Naive thymus-derived CD8-positive, alpha-beta T cell (primary cell): ENCODE measurements at regions not wholly inside any gene's neighbourhood (a gene's known extent, or its start where the extent isn't known, plus 50 kb on each side); places are given as distances from the start of the nearest gene placed in this dataset.

ENCODE experiments used
- ATAC-seq, 2 donors: fragments of 150-1000 bp; cut with Tn5 transposase in 1 of 2; sonication (Bioruptor Pico), chemical (Tn5 transposase) in 1 of 2; 1 replicate in 1 of 2; 2 replicates in 1 of 2; pipeline ENCODE4 v1.10.0; 2021; ENCODE audit warnings: mild to moderate bottlenecking in 2 of 2, moderate library complexity in 2 of 2
- POLR2A ChIA-PET: fragments of 350-600 bp; sonication (Branson Sonifier 250); formaldehyde crosslinking; loops from one replicate; lab custom pipeline; 2021; ENCODE audit warnings: antibody characterized with exemption; lab: Charles Lee
- DNase-seq, 10 donors: peaks; one replicate each; pipeline versions ENCODE4 v3.0.0 to v3.0.0-alpha.2; 2020 to 2022
- H3K27ac Mint-ChIP-seq, 10 donors: one replicate each; pipeline ENCODE4 v1.8.0; 2020 to 2022; ENCODE audit warnings: mild to moderate bottlenecking in 10 of 10, mixed read lengths in 10 of 10, moderate library complexity in 4 of 10, inconsistent platforms in 1 of 10
- H3K27me3 Mint-ChIP-seq, 5 donors: one replicate each; pipeline ENCODE4 v1.8.0; 2021 to 2022; ENCODE audit warnings: mixed read lengths in 5 of 5
- H3K36me3 Mint-ChIP-seq, 3 donors: one replicate each; pipeline ENCODE4 v1.8.0; 2020 to 2022; ENCODE audit warnings: mixed read lengths in 3 of 3, mild to moderate bottlenecking in 2 of 3, inconsistent platforms in 1 of 3
- H3K4me1 Mint-ChIP-seq, 4 donors: one replicate each; pipeline ENCODE4 v1.8.0; 2021 to 2022; ENCODE audit warnings: mixed read lengths in 4 of 4
- H3K4me3 Mint-ChIP-seq, 10 donors: one replicate each; pipeline ENCODE4 v1.8.0; 2020 to 2022; ENCODE audit warnings: mild to moderate bottlenecking in 10 of 10, mixed read lengths in 10 of 10, moderate library complexity in 6 of 10, inconsistent platforms in 1 of 10
- H3K9me3 Mint-ChIP-seq, 9 donors: one replicate each; pipeline ENCODE4 v1.8.0; 2020 to 2022; ENCODE audit warnings: mixed read lengths in 9 of 9, mild to moderate bottlenecking in 3 of 9, inconsistent platforms in 1 of 9, moderate library complexity in 1 of 9

DNA sequence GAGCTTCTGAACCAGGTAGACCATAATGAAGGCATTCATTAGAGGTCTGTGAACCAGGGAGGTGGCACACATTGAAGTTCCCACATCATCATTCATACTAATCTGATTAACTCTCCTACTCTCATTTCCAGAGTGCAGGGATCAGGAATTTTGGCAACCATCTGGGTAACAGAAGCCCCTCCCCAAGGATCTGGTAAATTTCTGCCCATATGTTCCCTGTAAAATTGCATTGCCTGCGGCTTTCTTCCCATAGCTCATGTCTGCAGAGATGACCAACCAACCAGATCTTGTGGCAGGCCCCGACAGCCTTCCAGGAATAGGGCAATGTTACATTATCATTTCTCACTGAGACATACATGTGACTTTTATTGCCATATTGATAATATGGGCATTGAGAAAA, 111.4 kb upstream of the CHL1 start:
- POLR2A ChIA-PET = no interaction called here
- Mint-ChIP-seq H3K27ac (no peak overlapping the region), H3K4me1 (no peaks in the 10 kb centered on the region), H3K9me3 (peaks cover 0 to 8% (median 0%) of the 10 kb centered on the region in 9 donors), H3K36me3 (peaks cover 0 to 4% (median 0%) of the 10 kb centered on the region in 3 donors), H3K4me3 (no peak overlapping the region), H3K27me3 (peaks cover 6 to 16% (median 11%) of the 10 kb centered on the region in 5 donors)
- DNase-seq = no peak
- ATAC-seq = no peak

DNA sequence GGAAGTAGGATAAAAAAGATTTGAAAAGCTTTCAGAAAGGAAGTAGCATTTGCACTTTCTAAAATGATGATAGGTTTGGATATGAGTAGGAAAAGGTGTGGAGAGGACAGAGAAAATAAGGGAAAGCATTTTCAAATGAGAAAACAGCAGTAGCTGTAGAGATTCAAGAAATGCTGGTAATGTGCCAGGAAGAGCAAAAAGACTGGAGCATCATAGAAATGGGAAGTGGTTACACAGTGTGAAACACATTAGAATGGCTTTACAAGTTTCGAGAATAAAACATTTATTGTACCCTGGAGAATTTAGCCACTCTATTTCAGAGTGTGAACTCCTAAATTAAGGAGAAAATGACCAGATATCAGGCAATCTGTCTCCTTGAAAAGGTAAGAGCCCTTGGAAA, 108.3 kb upstream of the CHL1 start:
- Mint-ChIP-seq H3K36me3 (no peaks in the 10 kb centered on the region), H3K27me3 (peaks cover 6 to 9% (median 9%) of the 10 kb centered on the region in 5 donors), H3K9me3 (no peaks in the 10 kb centered on the region), H3K4me1 (no peaks in the 10 kb centered on the region), H3K27ac (no peak overlapping the region), H3K4me3 (no peak overlapping the region)
- ATAC-seq = no peak
- DNase-seq = no peak
- POLR2A ChIA-PET = no interaction called here

DNA sequence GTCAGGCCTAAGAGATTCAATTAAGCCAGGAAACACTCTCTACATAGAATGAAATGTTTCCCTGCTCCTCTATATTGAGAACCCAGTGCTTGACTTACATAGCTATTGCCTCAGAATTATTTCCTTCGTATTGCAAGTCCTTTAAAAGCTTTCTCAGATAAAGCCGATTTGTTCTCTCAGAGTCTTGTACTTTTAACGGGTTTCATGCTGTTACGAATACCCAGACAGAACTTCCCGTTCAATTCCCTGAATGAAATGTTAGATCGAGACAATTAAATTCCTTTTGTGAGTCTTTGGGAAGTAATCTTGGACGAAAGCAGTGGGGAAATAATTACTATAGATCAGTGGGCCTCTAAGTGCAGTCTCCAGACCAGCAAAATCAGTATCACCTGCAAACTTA, 102.8 kb upstream of the CHL1 start:
- H3K4me3 Mint-ChIP-seq = no peak overlapping the region
- ATAC-seq = no peak
- POLR2A ChIA-PET = no interaction called here
- no peak overlapping the region for H3K27ac Mint-ChIP-seq
- H3K36me3 Mint-ChIP-seq = no peaks in the 10 kb centered on the region
- no peak for DNase-seq
- H3K9me3 Mint-ChIP-seq = peaks cover 0 to 4% (median 0%) of the 10 kb centered on the region in 9 donors
- peaks cover 1 to 23% (median 5%) of the 10 kb centered on the region in 5 donors for H3K27me3 Mint-ChIP-seq
- no peaks in the 10 kb centered on the region for H3K4me1 Mint-ChIP-seq

DNA sequence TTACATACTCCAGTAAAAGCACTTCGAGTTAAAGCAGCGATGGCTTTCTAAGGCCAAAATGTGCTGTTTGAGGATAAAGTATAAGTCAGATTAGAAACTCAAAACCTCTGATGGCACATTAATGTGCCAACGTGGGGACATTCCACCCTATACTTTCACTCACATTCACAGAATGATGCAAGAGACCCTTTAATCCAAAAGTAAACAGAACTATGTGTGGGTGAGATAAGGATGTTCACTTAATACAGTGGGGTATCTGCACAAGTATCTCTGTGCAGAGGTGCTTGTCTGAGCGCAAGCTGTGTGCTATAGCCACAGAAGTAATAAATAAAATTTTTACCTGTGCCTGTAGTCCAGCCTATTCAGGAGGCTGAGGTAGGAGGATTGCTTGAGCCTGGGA, 100.3 kb upstream of the CHL1 start:
- Mint-ChIP-seq H3K27me3 (peaks cover 2 to 48% (median 7%) of the 10 kb centered on the region in 5 donors), H3K27ac (no peak overlapping the region), H3K4me3 (no peak overlapping the region), H3K36me3 (no peaks in the 10 kb centered on the region), H3K4me1 (no peaks in the 10 kb centered on the region), H3K9me3 (peaks cover 0 to 4% (median 0%) of the 10 kb centered on the region in 9 donors)
- POLR2A ChIA-PET = no interaction called here
- ATAC-seq (no peak), DNase-seq (no peak)

- Mint-ChIP-seq H3K36me3 (no peaks in the 10 kb centered on the region), H3K9me3 (peaks cover 0 to 4% (median 0%) of the 10 kb centered on the region in 9 donors), H3K4me3 (no peak overlapping the region), H3K27me3 (peaks cover 2 to 49% (median 8%) of the 10 kb centered on the region in 5 donors), H3K27ac (no peak overlapping the region), H3K4me1 (no peaks in the 10 kb centered on the region)
- DNase-seq (no peak), ATAC-seq (no peak)
- POLR2A ChIA-PET = no interaction called here
Observed at GRCh38 chr3:97417-98258, 98.9 kb upstream of the CHL1 start.

DNA sequence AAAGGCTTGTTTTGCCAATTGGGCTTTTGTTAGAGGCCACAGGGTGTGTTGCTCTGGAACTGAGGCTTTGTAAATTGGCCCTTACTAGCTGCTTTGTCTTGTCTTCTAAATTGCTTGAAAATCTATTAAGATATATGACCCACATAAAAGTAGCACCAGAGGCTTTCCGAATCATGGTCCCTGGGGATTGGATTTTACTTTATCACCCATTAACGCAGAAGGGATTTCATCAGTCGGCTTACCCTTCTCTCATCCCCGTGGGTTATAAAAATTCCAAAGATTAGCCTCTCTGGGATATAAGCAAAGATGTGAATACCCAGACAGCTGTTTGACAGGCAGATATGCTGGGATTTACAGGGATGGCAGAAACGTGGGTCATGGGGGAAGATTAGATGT, 98.3 kb upstream of the CHL1 start:
- Mint-ChIP-seq H3K4me3 (no peak overlapping the region), H3K27me3 (peaks cover 2 to 49% (median 8%) of the 10 kb centered on the region in 5 donors), H3K9me3 (peaks cover 0 to 4% (median 0%) of the 10 kb centered on the region in 9 donors), H3K36me3 (no peaks in the 10 kb centered on the region), H3K4me1 (no peaks in the 10 kb centered on the region), H3K27ac (no peak overlapping the region)
- DNase-seq (no peak), ATAC-seq (no peak)
- POLR2A ChIA-PET = no interaction called here

DNA sequence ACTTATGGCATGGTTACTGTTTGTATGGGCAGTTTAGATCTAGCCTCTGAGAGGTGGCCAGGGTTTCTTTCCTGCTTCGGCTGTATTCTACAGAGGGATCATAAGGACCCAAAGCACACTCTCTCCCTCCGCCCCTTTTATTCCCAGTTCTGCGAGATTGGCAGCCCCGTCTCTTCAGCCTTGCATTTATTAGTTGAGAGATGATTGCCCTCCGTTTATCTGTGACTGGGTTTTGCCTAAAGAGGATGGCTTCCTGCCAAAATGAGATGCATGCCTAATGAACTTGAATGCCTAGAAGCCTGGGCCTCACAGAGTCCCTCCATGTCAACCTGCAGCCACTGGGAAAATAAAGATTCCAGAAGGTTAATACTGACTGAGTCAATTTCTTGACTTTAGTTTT, 97.1 kb upstream of the CHL1 start:
- Mint-ChIP-seq H3K9me3 (peaks cover 0 to 4% (median 0%) of the 10 kb centered on the region in 9 donors), H3K36me3 (no peaks in the 10 kb centered on the region), H3K27me3 (peaks cover 2 to 49% (median 8%) of the 10 kb centered on the region in 5 donors), H3K4me3 (no peak overlapping the region), H3K4me1 (no peaks in the 10 kb centered on the region), H3K27ac (no peak overlapping the region)
- POLR2A ChIA-PET = no interaction called here
- ATAC-seq = no peak
- DNase-seq = no peak

GRCh38 chr3:102484-102883, 94.1 kb upstream of the CHL1 start:
- no peaks in the 10 kb centered on the region for H3K4me1 Mint-ChIP-seq

GRCh38 chr3:103991-104390, 92.6 kb upstream of the CHL1 start:
- H3K27me3 Mint-ChIP-seq = peaks cover 0 to 24% (median 5%) of the 10 kb centered on the region in 5 donors
- DNase-seq (no peak), ATAC-seq (no peak)
- H3K4me1 Mint-ChIP-seq = no peaks in the 10 kb centered on the region
- no peak overlapping the region for H3K27ac Mint-ChIP-seq
- H3K36me3 Mint-ChIP-seq = no peaks in the 10 kb centered on the region
- POLR2A ChIA-PET = no interaction called here
- no peak overlapping the region for H3K4me3 Mint-ChIP-seq
- H3K9me3 Mint-ChIP-seq = peaks cover 0 to 2% (median 0%) of the 10 kb centered on the region in 9 donors

More at GRCh38 chr3:102484-102883, 94.1 kb upstream of the CHL1 start:
- Mint-ChIP-seq H3K27ac (no peak overlapping the region), H3K4me3 (no peak overlapping the region), H3K9me3 (no peaks in the 10 kb centered on the region), H3K36me3 (no peaks in the 10 kb centered on the region), H3K27me3 (peaks cover 0 to 39% (median 8%) of the 10 kb centered on the region in 5 donors)
- POLR2A ChIA-PET = no interaction called here
- no peak for DNase-seq
- no peak for ATAC-seq

GRCh38 chr3:105585-105984, 91.0 kb upstream of the CHL1 start:
- H3K36me3 Mint-ChIP-seq = no peaks in the 10 kb centered on the region
- H3K27ac Mint-ChIP-seq = no peak overlapping the region
- no peak overlapping the region for H3K4me3 Mint-ChIP-seq
- DNase-seq (no peak), ATAC-seq (no peak)
- peaks cover 0 to 8% (median 1%) of the 10 kb centered on the region in 5 donors for H3K27me3 Mint-ChIP-seq
- POLR2A ChIA-PET = no interaction called here
- peaks cover 0 to 2% (median 0%) of the 10 kb centered on the region in 9 donors for H3K9me3 Mint-ChIP-seq
- H3K4me1 Mint-ChIP-seq = no peaks in the 10 kb centered on the region

DNA sequence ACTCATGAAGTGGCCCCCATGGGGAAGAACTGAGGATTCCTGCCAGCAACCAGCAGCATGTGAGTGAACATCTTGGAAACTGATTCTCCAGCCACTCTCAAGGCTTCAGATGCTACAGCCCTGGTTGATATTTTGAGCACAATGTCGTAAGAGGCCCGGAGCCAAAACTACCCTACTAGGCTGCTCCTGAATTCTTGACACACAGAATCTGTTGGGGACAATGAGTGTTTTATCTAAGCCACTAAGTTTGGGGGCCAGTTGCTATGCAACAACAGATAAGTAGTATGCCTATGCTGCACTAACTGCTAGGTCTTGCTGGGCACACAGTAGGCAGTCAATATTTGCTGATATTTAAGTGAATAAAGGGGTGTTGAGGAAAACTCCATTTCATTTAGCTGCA, 89.9 kb upstream of the CHL1 start:
- ATAC-seq = no peak
- peaks cover 0 to 5% (median 1%) of the 10 kb centered on the region in 5 donors for H3K27me3 Mint-ChIP-seq
- H3K4me3 Mint-ChIP-seq = no peak overlapping the region
- H3K36me3 Mint-ChIP-seq = no peaks in the 10 kb centered on the region
- peaks cover 0 to 3% (median 0%) of the 10 kb centered on the region in 9 donors for H3K9me3 Mint-ChIP-seq
- DNase-seq = no peak
- H3K27ac Mint-ChIP-seq = no peak overlapping the region
- no peaks in the 10 kb centered on the region for H3K4me1 Mint-ChIP-seq
- POLR2A ChIA-PET = no interaction called here

DNA sequence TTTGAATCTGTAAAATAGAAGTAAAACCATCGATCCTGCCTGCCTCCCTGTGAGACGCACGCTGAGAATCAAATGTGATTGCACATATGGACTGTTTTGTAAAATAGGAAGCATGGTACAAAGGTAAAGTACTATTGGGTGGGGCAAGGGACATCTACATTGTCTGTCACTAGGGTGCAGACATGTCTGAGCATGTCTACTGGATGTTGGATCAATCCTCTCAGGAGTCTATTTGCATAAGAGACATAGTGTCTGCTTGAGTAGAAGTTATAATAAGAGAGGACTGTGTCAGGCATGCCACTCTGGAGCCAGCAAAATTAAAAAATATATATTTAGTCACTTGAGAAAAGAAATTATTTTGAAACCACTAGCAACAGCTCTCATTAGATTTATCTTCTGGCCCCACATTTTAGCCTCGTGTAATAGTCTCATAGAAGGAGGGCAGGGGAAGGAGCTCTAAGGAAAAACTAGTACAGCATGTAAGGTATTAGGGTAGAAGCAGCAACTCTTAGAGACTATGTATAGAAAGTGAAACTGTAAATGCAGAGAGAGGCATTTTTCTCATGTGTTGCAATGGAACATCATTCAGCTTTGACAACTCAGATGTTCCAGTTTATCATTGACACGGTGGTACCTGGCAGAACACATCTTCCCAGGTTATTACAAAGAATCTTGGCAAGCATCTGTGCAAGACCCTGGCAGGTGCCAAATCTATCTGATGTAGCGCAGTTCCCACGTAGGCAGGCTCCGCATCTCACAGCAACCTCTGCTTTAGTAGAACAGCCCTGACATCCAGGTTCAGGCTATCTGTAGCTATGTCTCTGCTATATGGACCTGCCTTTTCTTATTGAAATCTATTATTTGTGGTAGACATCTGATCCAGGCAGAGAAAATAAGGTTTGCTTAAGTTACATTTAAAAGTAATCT, 85.2 kb upstream of the CHL1 start:
- Mint-ChIP-seq H3K4me3 (no peak overlapping the region), H3K27me3 (peaks cover 0 to 12% (median 1%) of the 10 kb centered on the region in 5 donors), H3K27ac (no peak overlapping the region), H3K4me1 (no peaks in the 10 kb centered on the region), H3K36me3 (no peaks in the 10 kb centered on the region), H3K9me3 (peaks cover 0 to 4% (median 0%) of the 10 kb centered on the region in 9 donors)
- POLR2A ChIA-PET = no interaction called here
- ATAC-seq (no peak), DNase-seq (no peak)

- H3K4me3 Mint-ChIP-seq = no peak overlapping the region
- DNase-seq = no peak
- H3K4me1 Mint-ChIP-seq = no peaks in the 10 kb centered on the region
Observed at GRCh38 chr3:112773-113172, 83.8 kb upstream of the CHL1 start.

More at GRCh38 chr3:112773-113172, 83.8 kb upstream of the CHL1 start:
- no peaks in the 10 kb centered on the region for H3K36me3 Mint-ChIP-seq
- ATAC-seq = no peak
- H3K27me3 Mint-ChIP-seq = peaks cover 0 to 12% (median 1%) of the 10 kb centered on the region in 5 donors
- H3K27ac Mint-ChIP-seq = no peak overlapping the region
- H3K9me3 Mint-ChIP-seq = peaks cover 0 to 4% (median 0%) of the 10 kb centered on the region in 9 donors
- POLR2A ChIA-PET = no interaction called here
